ENCODE measurements at regions not wholly inside any gene's neighbourhood (a gene's known extent, or its start where the extent isn't known, plus 50 kb on each side); places are given as distances from the start of the nearest gene placed in this dataset.
"Not testable (repeated sequence)": the region's sequence is repeated elsewhere in the genome, so short reads cannot be mapped to it uniquely, and the experiment has no call there.

DNA sequence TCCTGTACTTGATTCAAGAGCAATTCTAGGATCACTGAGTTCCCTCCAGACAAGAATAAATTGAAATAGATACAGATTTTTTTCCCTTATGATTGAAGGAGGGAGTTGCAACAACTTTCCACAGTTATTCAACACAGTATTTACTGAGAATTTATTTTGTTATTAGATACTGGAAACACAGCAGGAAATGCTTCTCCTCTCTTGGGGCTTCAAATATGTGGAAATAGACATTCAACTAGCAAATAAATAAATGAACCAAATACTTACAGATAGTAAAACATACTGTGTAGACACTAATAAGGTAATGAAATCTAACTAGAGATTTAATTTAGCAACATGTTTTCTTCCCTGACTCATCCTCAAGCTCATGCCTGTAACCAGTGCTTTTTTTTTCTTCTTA, 169.2 kb downstream of the LNPK start:
- no peak for DNase-seq (ENCODE audit: extremely low read depth, low read depth, low spot score)

DNA sequence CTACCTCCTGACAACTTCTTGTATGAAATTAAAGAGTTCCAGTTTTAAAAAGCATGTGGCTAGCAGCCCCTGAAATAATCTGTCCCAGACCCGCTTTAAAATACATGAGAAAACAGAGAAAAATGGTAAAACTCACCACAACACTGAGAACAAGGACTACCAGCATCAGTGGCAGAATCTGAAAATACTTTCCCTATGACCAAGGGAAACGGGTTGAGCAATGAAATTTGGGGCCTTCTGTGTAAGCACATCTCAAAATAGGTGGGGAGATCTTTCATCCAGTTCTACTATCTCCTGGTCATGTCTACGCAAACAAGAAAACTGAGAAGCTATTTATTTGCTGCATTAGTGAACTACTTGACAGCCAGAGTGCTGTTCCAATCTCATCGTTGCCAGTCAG, 172.3 kb downstream of the LNPK start:
- DNase-seq (ENCODE audit: extremely low read depth, low read depth, low spot score), result no peak

DNA sequence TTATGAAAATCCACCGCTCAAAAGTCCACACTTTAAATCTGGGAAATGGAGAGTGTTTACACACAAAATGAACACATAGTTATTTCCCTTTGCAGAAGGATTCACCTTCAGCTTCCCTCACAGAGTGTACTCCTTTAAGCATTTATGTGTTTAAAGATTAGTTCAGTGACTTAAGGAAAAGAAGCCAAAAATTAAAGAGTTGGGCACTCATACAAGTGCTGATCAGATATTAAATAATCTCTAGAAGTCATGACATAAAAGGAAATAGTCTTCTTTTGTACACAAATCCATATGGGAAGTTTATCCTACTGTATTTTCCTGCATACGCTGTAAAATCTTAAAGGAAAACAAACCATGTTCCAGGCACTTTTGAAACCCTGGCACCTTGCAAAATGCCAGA, 174.2 kb downstream of the LNPK start:
- no peak for DNase-seq (ENCODE audit: extremely low read depth, low read depth, low spot score)

DNA sequence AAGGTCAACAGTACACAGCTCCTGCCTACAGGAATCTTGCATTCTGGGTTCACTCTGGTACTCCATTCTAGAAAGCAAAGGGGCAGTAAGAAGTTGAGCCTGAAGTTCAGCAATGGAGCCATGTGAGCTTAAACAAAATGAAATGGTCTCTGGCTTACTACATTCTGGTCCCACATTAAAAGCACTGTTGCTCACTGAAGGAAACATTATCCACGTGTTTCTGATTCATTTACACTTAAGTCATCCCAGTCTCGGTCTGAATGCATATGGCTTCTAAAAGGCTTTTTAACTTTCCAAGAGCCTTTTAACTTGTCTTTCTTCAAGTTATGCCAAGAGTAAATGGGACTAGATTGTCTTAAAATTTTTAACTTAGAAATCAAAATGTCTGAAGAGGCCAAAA, 177.8 kb downstream of the LNPK start:
- DNase-seq (ENCODE audit: extremely low read depth, low read depth, low spot score), result no peak

DNA sequence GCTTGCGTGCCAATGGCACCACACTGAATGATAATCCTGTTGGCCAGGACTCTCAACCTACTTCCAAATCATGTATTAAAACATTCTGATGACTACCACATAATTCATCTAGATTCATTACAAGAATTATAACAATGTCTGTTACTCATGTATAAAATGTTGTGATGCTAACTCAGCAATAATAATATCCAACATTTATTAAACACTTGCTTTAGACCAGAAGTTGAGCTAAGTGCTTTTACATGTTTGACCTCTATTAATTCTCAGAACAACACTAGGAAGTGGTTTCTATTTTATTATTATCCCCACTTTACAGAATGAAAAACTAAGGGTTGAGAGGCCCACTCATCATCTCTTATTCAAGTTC, 178.4 kb downstream of the LNPK start:
- DNase-seq (ENCODE audit: extremely low read depth, low read depth, low spot score), result no peak

DNA sequence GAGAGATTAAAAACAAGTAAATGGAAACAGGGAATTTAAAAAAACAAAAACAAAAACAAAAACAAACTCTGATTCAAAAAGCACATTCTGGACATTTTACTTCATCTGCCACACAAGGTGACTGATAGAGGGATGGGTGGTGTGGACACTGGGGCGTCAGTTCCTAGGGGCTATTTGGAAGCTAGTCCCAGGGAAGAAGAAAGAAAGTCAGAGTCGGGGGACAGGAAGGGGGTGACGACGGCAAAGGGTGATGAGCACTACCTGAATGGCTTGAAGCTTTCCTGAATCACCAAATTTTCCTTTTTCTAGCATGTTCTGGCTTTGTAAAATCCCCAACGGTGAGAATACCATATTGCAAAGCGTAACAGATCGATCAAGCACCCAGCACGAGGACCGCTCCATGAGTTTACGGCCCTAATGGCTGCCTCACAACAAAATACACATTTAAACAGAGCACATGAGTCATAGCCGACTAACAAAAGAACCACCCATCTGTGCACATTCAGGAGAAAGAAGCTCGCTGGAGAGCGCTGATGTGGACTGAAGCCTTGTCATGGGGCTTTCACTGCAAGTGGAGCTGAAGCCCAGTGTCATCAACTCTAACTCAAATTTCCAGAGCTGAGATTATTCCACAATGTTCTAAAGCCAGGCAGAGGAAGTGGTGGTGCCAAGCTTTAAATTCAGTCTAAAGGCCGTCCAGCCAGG, 178.9 kb downstream of the LNPK start:
- no peak for DNase-seq (ENCODE audit: extremely low read depth, low read depth, low spot score)

DNA sequence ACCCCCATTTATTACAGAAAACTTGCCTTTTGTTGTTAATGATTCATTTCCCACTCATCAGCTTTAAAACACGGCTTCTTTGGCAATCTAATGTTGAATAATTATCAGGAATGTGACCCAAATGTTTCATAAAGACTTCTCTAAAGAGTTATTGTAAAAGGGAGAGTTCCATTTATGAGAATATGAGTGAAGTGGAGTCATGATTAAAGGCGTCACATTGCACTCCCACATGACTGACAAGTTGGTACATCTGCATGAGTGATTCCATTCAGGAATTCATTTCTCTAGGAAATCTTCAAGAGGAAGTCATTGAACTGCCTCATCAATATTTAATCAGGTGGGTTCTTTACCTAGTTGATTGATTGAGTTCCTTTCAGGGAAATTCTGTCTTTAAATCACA, 184.8 kb downstream of the LNPK start:
- DNase-seq (ENCODE audit: extremely low read depth, low read depth, low spot score), result no peak

DNA sequence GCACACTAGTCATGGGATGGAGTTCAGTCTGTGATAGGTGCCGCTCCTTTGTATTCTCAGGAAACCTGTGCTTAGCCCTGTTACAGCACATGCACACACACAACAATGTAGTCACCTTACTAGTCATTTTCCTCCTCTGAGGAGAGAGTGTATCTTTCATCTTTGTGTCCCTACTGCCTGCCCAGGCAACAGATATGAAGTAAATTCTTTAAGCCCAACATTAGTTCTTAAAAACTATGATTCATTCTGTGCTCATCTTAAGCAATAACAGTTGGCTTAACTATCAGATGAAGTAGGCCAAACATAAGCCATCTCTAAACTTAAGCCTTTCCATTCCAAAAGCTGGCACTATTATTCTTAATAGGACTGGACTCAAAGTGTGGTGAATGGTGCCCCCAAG, 186.5 kb downstream of the LNPK start:
- no peak for DNase-seq (ENCODE audit: extremely low read depth, low read depth, low spot score)

DNA sequence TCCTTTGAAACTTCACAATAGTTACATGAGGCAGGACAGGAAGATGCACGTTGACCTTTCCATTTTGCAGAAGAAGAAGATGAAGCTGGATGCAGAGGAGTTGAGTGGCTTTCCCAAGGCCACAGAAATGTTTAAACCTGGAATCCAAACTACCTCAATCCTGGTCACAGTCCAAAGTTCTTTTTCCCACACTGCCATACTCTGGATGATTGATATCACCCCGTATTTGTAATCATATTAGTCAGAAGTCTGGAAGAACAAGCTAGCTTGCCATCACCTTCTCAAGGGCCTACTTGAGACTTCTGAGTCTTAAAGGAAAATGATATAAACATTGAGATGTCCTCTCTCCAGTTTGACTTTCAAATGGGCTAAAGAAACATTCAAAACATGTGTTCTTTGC, 190.1 kb downstream of the LNPK start:
- no peak for DNase-seq (ENCODE audit: extremely low read depth, low read depth, low spot score)

DNA sequence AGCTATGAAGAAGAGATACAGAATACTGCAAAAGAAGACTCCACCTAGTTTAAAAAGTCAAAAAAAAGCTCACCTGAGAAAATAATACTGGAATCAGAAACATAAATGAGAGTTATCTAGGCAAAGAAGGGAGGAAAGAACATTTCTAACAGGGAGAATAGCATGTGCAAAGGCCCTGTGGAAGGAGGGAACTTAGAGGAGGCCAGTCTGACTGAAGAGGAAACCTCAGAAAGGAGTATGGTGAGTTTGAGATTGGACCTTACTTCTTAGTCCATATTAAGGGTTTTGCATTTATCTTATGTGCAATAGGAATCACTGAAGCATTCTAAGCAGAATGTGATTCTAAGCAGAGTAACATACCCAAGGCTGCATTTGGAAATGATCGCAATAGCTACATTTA, 193.2 kb downstream of the LNPK start:
- DNase-seq (ENCODE audit: extremely low read depth, low read depth, low spot score), result no peak

DNA sequence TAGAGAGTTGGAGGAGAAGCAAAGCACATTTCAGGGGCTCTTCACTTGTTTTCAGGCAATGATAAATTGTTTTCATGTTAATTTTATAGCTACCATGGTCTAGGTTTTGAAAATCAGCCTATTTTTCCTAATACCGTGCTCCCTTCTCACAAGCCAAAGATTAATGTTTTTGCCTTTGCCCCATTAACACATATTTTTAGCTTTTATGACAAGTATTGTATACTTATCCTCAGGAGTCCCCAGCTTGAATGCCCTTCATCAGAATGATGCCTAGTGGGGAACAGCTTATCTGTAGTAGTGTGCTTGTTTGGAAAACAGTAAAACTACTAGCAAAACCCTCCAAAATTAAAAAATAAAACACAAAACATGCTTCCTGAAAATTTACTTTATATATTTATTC, 194.0 kb downstream of the LNPK start:
- DNase-seq (ENCODE audit: extremely low read depth, low read depth, low spot score), result no peak

DNA sequence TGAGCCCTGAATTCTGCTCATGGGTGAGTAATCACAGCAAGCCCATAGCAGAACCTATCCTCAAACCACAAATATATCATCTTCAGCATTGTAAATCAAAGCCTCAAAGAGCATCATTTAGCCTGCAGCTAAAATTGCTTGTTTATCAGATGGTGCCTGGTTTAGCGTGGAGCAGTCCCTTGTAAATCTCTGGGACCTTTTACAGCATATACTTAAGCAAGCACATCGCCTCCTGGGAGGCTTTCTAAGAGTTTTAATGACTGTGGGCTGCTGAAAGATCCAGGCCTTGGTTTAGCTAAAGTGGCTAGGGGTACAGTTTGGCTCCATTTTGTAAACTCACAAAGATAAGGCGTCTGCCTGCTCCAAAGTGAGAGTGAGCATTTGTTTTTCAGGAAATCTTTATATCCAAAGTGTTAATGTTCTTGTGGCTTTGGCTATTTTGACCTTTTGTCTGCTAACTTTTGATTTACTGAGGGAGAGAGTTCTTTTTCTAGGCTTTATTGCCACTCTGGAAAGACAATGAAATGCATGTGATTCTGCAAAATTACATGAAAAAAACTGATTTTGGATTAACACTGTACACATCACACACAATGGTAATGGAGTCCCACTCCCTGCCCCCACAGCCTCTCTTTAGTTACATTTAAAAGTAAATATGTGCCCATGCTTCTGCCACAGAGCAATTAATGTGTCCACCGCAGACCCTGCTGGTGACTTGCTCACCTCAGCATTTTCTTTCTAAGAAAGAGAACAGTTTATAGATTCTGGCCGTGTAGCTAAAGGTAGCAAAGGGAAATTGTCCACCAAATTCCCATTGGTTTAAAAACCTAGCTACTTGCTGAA, 194.8 kb downstream of the LNPK start:
- DNase-seq (ENCODE audit: extremely low read depth, low read depth, low spot score), result no peak

DNA sequence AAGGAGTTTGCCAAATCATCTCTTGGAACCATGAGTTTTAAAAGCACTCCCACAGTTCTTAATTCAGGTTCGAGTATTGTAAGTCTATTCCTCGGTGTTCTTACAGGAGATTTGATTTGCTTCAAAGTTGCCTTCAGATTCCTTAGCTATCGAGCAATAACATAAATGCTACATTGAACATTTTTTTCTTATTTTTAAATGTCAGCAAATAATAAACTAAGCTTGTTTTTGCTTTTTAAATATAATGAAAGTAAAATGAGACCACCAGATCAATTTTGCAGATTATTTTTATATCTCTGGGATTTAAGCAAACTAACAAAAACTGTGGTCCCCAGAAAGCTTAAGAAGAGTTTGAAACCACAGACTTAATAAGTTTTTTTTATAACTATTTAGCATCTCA, 195.5 kb downstream of the LNPK start:
- no peak for DNase-seq (ENCODE audit: extremely low read depth, low read depth, low spot score)

DNA sequence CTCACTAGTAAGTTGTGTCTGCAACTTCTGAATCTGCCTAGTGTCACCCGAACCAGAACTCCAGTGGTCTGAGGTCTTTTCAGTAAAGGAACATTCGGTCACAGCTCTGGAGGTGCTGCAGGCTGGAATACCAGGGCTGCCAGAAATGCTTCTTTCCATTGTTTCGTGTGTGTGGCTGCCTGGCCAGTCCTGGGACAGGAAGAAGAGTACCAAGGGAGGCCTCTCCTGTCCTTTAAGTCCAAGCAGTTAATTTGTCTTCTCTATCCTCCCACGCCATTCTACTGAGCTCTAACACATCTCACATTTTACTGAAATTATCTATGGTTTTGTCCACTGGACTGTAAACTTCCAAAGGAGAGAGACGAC, 196.0 kb downstream of the LNPK start:
- no peak for DNase-seq (ENCODE audit: extremely low read depth, low read depth, low spot score)

DNA sequence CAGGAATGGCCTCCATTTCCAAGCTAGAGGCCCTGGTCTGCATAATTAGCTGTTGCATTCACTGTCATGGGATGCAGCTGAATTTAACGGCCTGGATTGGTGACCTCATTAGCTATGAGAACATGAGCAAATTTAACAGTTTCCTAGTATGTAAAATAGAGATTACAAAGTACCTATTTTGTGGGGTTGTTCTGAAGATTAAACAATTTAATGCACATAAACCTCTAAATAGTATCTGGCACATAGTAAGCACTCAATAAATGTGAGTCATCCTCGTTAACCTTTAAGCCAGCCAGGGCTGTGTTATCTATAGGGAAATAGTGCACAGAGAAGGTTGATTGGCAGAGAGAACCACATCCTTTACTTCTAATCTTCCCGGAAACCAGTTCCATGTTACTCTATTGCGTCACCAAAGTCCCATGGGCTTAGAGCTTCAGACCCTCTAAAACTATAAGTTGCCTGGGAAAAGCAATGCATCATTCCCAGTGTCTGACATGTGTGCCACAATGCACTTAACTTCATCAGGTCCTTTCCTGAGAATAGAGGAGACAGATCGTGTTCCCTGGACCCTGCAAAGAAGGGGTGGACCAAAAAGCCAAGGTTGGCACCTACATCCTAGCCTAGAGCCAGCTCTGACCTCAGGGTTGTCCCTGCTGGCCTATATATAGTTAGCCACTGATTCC, 196.5 kb downstream of the LNPK start:
- no peak for DNase-seq (ENCODE audit: extremely low read depth, low read depth, low spot score)

DNA sequence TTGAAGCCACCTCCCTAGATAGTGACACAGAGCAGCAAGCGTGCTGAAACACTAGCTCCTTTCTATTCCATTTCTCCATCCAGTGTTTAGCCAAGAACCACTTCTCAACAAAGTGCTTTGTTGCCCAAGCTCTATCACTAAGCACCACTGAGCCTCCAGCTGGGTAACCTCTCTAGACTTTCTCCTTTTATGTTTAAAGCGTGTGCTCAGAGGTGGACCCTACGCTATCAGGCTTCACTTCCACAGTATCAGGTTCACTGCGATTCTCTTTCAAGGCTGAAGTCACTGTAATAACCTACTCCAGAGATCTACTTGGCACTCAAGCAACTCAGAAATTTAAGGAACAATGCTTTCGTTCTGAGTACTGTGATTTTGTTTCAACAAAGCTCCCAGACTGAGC, 197.9 kb downstream of the LNPK start:
- DNase-seq (ENCODE audit: extremely low read depth, low read depth, low spot score), result no peak

DNA sequence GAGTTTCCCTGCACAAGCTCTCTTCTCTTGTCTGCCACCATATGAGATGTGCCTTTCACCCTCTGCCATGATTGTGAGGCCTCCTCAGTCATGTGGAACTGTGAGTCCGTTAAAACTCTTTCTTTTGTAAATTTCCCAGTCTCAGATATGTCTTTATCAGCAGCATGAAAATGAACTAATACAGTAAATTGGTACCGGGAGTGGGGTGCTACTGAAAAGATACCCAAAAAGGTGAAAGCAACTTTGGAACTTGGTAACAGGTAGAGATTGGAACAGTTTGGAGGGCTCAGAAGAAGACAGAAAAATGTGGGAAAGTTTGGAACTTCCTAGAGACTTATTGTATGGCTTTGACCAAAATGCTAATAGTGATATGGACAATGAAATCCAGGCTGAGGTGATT, 205.6 kb downstream of the LNPK start:
- not testable (repeated sequence) for DNase-seq (ENCODE audit: extremely low read depth, low read depth, low spot score)

DNA sequence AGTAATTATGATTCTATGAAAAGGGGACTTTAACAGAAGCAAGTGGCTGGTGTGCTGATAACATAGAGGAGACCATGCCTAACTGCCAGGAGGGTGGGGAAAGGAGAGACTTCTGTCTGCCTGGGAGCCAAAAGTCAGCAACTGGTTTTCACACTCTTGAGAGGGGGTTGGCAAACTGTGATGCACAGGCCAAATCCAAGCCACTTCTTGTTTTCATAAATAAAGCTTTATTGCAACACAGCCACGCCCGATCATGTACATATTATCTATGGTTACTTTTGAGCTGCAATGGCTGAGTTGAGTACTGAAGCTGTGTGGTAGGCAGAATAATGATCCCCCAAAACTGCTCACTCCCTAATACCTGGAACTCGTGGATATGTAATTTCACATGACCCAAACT, 208.4 kb downstream of the LNPK start:
- no peak for DNase-seq (ENCODE audit: extremely low read depth, low read depth, low spot score)

DNA sequence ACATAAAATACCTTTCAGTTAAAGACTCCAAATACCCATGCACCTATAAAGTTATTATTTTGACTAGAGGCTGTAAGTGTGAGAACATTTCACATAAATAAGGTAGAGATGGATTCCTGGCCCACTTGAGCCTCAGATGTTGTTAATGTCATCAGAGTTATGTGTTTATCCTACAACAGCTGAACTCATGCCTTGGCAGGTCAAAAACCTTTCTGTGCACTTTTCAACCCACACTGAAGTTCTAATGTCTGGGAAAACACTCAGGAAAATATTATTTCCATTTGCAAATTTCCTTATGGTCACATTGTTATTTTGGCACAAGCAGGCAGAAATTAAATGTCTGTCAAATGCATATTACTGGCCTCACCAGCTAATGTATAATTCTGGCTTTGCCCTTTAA, 209.2 kb downstream of the LNPK start:
- no peak for DNase-seq (ENCODE audit: extremely low read depth, low read depth, low spot score)

DNA sequence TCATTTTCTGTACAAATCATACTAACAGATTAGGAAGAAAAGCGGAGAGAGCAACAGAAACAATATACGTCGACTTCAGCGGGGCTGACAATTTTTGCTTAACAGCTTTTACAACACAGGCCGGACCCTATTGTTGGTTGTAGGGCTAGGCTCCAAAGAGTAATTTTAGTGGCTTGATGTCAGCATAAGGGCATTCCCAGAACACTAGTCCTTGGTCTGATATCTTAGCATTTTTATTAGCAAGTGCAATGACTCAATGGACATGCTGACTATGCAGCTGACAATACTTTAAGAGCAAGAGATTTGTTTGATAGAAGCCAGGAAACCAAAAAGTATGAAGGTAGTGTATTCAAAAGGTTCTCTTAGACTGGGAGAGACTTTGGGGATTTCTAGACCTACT, 209.9 kb downstream of the LNPK start:
- DNase-seq (ENCODE audit: extremely low read depth, low read depth, low spot score), result no peak

DNA sequence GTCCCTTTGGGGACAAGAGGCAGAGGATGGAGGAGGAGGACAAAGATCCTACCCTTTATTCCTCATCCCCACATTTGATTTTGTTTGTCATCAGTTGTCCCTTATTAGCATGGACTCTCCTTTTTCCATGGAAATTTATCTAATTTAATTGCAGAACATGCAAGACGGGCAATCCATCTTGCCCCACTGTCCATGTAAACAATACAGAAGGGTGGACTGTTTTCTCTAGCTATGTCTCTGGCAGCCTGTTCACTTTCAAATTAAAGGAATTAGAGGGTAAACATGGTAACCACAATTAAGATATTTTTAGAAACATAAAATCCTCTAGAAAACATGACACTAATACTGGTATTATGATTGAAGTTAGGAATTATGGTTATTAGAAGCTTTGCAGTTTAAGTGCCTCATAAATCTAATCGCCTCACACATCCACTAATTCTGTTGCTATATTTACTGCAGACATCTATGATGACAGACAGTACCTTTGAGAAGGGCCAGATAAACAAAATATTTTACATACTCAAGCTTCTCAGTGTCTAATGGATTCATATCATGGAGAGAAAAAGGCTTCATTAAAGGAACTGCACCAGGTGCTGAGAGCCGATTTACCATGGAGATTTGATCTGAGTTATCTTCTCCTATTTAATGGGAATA, 215.5 kb downstream of the LNPK start:
- DNase-seq (ENCODE audit: extremely low read depth, low read depth, low spot score), result no peak

DNA sequence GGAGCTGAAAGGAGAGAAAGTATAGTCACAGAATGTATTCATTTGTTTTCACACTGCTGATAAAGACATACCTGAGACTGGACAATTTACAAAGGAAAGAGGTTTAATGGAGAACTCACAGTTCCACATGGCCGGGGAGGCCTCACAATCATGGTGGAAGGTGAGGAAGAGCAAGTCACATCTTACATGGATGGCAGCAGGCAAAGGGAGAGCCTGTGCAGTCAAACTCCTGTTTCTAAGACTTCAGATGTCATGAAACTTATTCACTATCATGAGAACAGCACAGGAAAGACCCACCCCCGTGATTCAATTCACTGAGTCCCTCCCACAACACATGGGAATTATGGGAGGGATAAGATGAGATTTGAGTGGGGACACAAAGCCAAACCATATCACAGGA, 224.7 kb downstream of the LNPK start:
- DNase-seq (ENCODE audit: extremely low read depth, low read depth, low spot score), result not testable (repeated sequence)

Measured in glomerular endothelial cell (primary cell).